ENCODE measurements at regions not wholly inside any gene's neighbourhood (a gene's known extent, or its start where the extent isn't known, plus 50 kb on each side); places are given as distances from the start of the nearest gene placed in this dataset.

DNA sequence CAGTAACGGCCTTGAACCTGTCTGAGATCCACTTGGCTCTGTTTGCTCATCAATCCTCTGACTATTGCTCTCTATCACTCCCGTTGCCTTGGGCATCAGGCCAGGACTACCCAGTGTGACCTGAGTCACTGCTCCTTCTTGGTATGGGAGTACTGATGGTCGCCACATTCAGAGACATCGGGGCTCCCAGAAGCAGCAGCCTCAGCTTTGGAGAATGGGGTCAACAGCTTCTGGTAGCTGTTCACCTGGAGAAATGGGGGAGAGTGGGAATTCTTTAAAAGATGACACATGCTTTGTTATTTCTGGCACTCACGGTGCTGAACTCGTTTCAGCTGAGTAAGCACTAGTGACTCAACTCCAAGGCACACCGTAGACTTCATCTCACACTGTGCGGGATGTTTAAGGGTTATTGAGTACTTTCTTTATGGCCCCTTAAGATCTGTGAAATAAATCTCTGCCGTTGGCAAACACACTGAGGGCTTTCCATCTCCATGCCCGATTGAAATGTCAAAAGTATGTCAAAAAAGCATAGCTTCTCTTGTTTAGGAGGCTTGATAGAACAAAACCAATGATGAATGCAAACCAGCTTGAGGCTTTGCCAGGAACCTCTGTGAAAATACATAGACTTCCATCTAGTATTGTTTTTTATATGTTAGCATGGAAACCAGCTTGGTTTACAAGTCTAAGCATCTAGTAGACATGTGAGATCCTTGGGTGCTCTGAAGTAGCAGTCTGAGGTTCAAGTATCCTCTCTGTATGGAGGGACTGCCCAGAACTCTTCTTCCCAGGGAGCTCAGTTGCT, 333.1 kb downstream of the CXCL12 start:
- TF ChIP-seq, protein P1, sequence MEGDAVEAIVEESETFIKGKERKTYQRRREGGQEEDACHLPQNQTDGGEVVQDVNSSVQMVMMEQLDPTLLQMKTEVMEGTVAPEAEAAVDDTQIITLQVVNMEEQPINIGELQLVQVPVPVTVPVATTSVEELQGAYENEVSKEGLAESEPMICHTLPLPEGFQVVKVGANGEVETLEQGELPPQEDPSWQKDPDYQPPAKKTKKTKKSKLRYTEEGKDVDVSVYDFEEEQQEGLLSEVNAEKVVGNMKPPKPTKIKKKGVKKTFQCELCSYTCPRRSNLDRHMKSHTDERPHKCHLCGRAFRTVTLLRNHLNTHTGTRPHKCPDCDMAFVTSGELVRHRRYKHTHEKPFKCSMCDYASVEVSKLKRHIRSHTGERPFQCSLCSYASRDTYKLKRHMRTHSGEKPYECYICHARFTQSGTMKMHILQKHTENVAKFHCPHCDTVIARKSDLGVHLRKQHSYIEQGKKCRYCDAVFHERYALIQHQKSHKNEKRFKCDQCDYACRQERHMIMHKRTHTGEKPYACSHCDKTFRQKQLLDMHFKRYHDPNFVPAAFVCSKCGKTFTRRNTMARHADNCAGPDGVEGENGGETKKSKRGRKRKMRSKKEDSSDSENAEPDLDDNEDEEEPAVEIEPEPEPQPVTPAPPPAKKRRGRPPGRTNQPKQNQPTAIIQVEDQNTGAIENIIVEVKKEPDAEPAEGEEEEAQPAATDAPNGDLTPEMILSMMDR (IDR thresholded peaks at IDR 0.05), result no peak
- TF ChIP-seq POLR2AphosphoS5 (IDR thresholded peaks at IDR 0.05) (no peak), POLR2A (IDR thresholded peaks at IDR 0.05) (no peak)

Data from transverse colon (tissue), 4 donors.